ENCODE measurements at regions not wholly inside any gene's neighbourhood (a gene's known extent, or its start where the extent isn't known, plus 50 kb on each side); places are given as distances from the start of the nearest gene placed in this dataset.

- TF ChIP-seq CTCF (conservative IDR thresholded peaks at IDR 0.05 in 1 of 2, IDR thresholded peaks at IDR 0.05 in 1 of 2; ENCODE audit: low read depth in 1 of 2, low read length in 2 of 2): no peak
- TF ChIP-seq EZH2 (IDR thresholded peaks at IDR 0.05; ENCODE audit: low read length, missing control alignments): no peak
Measured at GRCh38 chr4:126470862-126471261, 1156.1 kb downstream of the FAT4 start.

Measured in fibroblast of lung (primary cell).